Transverse colon (tissue), 4 donors: ENCODE measurements at regions not wholly inside any gene's neighbourhood (a gene's known extent, or its start where the extent isn't known, plus 50 kb on each side); places are given as distances from the start of the nearest gene placed in this dataset.
A peak's percentile ranks its signal among the peaks of the same experiment; 100 is the strongest.

Experiments used
- DNase-seq: peaks from one replicate; pipeline ENCODE4 v3.0.0-alpha.2; 2019
- H3K27ac ChIP-seq, 4 donors: fragments of 200-600 bp; sonication (generic); 2 replicates each; pipeline ENCODE4 v1.5.1; 2016 to 2018; ENCODE audit warnings: inconsistent platforms in 4 of 4
- H3K27me3 ChIP-seq: fragments of 200-600 bp; sonication (generic); 2 replicates; pipeline ENCODE4 v1.5.1; 2017; ENCODE audit warnings: inconsistent platforms
- H3K36me3 ChIP-seq, 4 donors: fragments of 200-600 bp; sonication (generic); 2 replicates each; pipeline ENCODE4 v1.5.1; 2017 to 2019; ENCODE audit warnings: inconsistent platforms in 4 of 4
- H3K4me1 ChIP-seq, 4 donors: fragments of 200-600 bp; sonication (generic); 2 replicates each; pipeline ENCODE4 v1.5.1; 2017 to 2020; ENCODE audit warnings: inconsistent platforms in 4 of 4
- H3K4me3 ChIP-seq, 4 donors: fragments of 200-600 bp; sonication (generic); 1 replicate in 1 of 4; 2 replicates in 3 of 4; pipeline versions ENCODE4 v1.5.1 to v1.6.1; 2017 to 2019; ENCODE audit warnings: inconsistent platforms in 4 of 4
- H3K9me3 ChIP-seq, 2 donors: fragments of 200-600 bp; sonication (generic); 2 replicates each; pipeline ENCODE4 v1.5.1; 2017 to 2019; ENCODE audit warnings: inconsistent platforms in 2 of 2
- EP300 ChIP-seq: sonication (generic); formaldehyde crosslinking; IDR thresholded peaks from one replicate; pipeline ENCODE4 v1.6.1; 2017; ENCODE audit warnings: antibody characterized with exemption, low read depth
- POLR2A ChIP-seq: fragments of 450-650 bp; IDR thresholded peaks from one replicate; pipeline ENCODE4 v1.6.1; 2016; ENCODE audit warnings: antibody characterized with exemption, mild to moderate bottlenecking, moderate library complexity
- POLR2AphosphoS5 ChIP-seq, 3 donors: sonication (generic); formaldehyde crosslinking; IDR thresholded peaks; one replicate each; pipeline ENCODE4 v1.6.1; 2016; ENCODE audit warnings: antibody characterized with exemption in 3 of 3
- WGBS, 2 donors: methylation state at CpG; one replicate each; pipeline ENCODE4 v1.1.5; 2018; ENCODE audit warnings: low coverage in 1 of 2; 5-methylcytosine and 5-hydroxymethylcytosine counted together
- in situ Hi-C, 4 donors: fragments of 200-750 bp; cut with MboI; loops; one replicate each; pipeline versions ENCODE4 v1.15.0 to v1.15.1; 2017; ENCODE audit warnings: low sequenced_read_pairs in 3 of 4, low pct_ligation_motif_present in 1 of 4, low pct_unique_long_range_greater_than_20kb in 1 of 4
- intact Hi-C: fragments of 100-400 bp; cut with DNase I; formaldehyde crosslinking; loops from one replicate; pipeline ENCODE4 v1.15.1; 2023; ENCODE audit warnings: low total_unique reads
- TF ChIP-seq, protein P1 (sequence below), 5 experiments: fragments of 200-600 bp in 3 of 5; fragments of 450-650 bp in 2 of 5; sonication (generic) in 3 of 5; IDR thresholded peaks; 1 replicate in 2 of 5; 2 replicates in 3 of 5; pipeline ENCODE4 v1.5.1; 2016 to 2017; ENCODE audit warnings: antibody characterized with exemption in 5 of 5, inconsistent platforms in 3 of 5, mild to moderate bottlenecking in 2 of 5, moderate library complexity in 1 of 5

- Histone ChIP-seq H3K27ac (peak overlapping the region in 3 of 4 donors; percentile 82 to 84 (median 83)), H3K4me3 (no peak overlapping the region), H3K9me3 (no peaks in the 10 kb centered on the region), H3K4me1 (peaks cover 2 to 60% (median 35%) of the 10 kb centered on the region in 4 donors), H3K27me3 (no peaks in the 10 kb centered on the region), H3K36me3 (no peaks in the 10 kb centered on the region)
- intact Hi-C loops (no loop called here), in situ Hi-C loops (no loop called here)
- WGBS, 2 donors: 20 to 55% methylated on average over 3 of the region's 3 CpGs
- DNase-seq: no peak
- TF ChIP-seq POLR2A (no peak), POLR2AphosphoS5 (IDR thresholded peaks at IDR 0.05) (no peak), EP300 (no peak)
- TF ChIP-seq, protein P1, sequence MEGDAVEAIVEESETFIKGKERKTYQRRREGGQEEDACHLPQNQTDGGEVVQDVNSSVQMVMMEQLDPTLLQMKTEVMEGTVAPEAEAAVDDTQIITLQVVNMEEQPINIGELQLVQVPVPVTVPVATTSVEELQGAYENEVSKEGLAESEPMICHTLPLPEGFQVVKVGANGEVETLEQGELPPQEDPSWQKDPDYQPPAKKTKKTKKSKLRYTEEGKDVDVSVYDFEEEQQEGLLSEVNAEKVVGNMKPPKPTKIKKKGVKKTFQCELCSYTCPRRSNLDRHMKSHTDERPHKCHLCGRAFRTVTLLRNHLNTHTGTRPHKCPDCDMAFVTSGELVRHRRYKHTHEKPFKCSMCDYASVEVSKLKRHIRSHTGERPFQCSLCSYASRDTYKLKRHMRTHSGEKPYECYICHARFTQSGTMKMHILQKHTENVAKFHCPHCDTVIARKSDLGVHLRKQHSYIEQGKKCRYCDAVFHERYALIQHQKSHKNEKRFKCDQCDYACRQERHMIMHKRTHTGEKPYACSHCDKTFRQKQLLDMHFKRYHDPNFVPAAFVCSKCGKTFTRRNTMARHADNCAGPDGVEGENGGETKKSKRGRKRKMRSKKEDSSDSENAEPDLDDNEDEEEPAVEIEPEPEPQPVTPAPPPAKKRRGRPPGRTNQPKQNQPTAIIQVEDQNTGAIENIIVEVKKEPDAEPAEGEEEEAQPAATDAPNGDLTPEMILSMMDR (IDR thresholded peaks at IDR 0.05): no peak
Observed at GRCh38 chr4:148852092-148852699, 410.0 kb upstream of the NR3C2 start.

GRCh38 chr4:148850257-148850995, 408.2 kb upstream of the NR3C2 start:
- intact Hi-C loops: no loop called here
- no peak for TF ChIP-seq EP300
- TF ChIP-seq POLR2AphosphoS5 (IDR thresholded peaks at IDR 0.05): peak in 1 of 3 donors; percentile 58
- H3K27ac ChIP-seq: peak overlapping the region; percentile 75 to 84 (median 82)

GRCh38 chr4:148849581-148849980, 407.4 kb upstream of the NR3C2 start:
- H3K36me3 ChIP-seq: no peaks in the 10 kb centered on the region
- no peaks in the 10 kb centered on the region for H3K27me3 ChIP-seq
- intact Hi-C loops (no loop called here), in situ Hi-C loops (no loop called here)
- H3K4me1 ChIP-seq: peaks cover 0 to 60% (median 35%) of the 10 kb centered on the region in 4 donors
- TF ChIP-seq, protein P1 (IDR thresholded peaks at IDR 0.05): no peak
- TF ChIP-seq EP300: no peak
- TF ChIP-seq POLR2AphosphoS5 (IDR thresholded peaks at IDR 0.05): no peak
- H3K4me3 ChIP-seq: no peak overlapping the region
- no peaks in the 10 kb centered on the region for H3K9me3 ChIP-seq
- H3K27ac ChIP-seq: peak overlapping the region; percentile 75 to 84 (median 82)
- 98% methylated on average over 2 of the region's 2 CpGs; no CpG with 5 or more reads in 1 of the 2 donors for WGBS, 2 donors
- DNase-seq: no peak

More at GRCh38 chr4:148850257-148850995, 408.2 kb upstream of the NR3C2 start:
- no peaks in the 10 kb centered on the region for H3K36me3 ChIP-seq
- DNase-seq: no peak
- no peak overlapping the region for H3K4me3 ChIP-seq
- 33 to 36% methylated on average over 1 to 2 of the region's 2 CpGs for WGBS, 2 donors
- peaks cover 0 to 65% (median 35%) of the 10 kb centered on the region in 4 donors for H3K4me1 ChIP-seq
- in situ Hi-C loops: no loop called here
- H3K9me3 ChIP-seq: no peaks in the 10 kb centered on the region
- H3K27me3 ChIP-seq: no peaks in the 10 kb centered on the region

- DNase-seq: peak; percentile 21
- in situ Hi-C loops (no loop called here), intact Hi-C loops (no loop called here)
- Histone ChIP-seq H3K27ac (peak overlapping the region; percentile 52 to 84 (median 81)), H3K4me1 (peaks cover 0 to 53% (median 33%) of the 10 kb centered on the region in 4 donors), H3K27me3 (no peaks in the 10 kb centered on the region), H3K36me3 (no peaks in the 10 kb centered on the region), H3K4me3 (no peak overlapping the region), H3K9me3 (no peaks in the 10 kb centered on the region)
- WGBS, 2 donors: 28 to 49% methylated on average over 5 to 10 of the region's 10 CpGs
- TF ChIP-seq EP300: no peak
- TF ChIP-seq, protein P1 (IDR thresholded peaks at IDR 0.05): no peak
- no peak for TF ChIP-seq POLR2A
- TF ChIP-seq POLR2AphosphoS5 (IDR thresholded peaks at IDR 0.05): no peak
Observed at GRCh38 chr4:148847544-148848255, 405.5 kb upstream of the NR3C2 start.
